ENCODE measurements at regions not wholly inside any gene's neighbourhood (a gene's known extent, or its start where the extent isn't known, plus 50 kb on each side); places are given as distances from the start of the nearest gene placed in this dataset.
"Not testable (repeated sequence)": the region's sequence is repeated elsewhere in the genome, so short reads cannot be mapped to it uniquely, and the experiment has no call there.

DNA sequence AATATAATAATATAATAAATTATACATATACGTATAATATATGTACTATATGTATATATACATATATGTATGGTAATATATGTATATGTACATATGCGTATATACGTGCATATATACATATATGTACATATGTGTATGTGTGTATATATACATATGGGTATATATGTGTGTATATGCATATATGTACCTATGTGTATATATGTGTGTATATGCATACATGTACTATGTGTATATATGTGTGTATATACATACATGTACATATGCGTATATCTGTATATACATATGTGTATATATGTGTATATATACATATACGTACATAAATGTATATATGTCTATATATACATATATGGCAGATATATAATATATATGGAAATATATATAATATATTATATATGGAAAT, 74.8 kb upstream of the ST3GAL6 start:
- H3K27me3 Mint-ChIP-seq, result no peaks in the 10 kb centered on the region
- H3K27ac Mint-ChIP-seq, result no peak overlapping the region
- H3K9me3 Mint-ChIP-seq, result peaks cover 0 to 1% of the 10 kb centered on the region in 2 donors
- no peak overlapping the region for H3K4me3 Mint-ChIP-seq
- no peaks in the 10 kb centered on the region for H3K4me1 Mint-ChIP-seq (ENCODE audit: low read depth in 2 of 2)
- DNase-seq (no peak), ATAC-seq (replicated peaks) (no peak)
- H3K36me3 Mint-ChIP-seq (ENCODE audit: insufficient read depth), result no peaks in the 10 kb centered on the region

DNA sequence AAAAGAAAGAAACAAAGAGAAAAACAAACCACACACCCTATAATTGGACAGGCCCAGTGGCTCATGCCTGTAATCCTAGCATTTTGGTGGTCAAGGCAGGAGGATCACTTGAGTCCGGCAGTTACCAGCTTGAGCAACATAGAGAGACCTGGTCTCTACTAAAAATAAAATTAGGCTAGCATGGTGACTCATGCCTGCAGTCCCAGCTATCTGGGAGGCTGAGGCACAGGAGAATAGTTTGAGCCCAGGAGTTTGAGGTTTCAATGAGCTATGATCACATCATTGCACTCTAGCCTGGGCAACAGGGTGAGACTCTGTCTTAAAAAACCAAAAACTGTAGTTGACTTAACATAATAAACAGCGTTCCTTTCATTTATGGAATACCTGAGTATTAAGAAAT, 72.3 kb upstream of the ST3GAL6 start:
- peaks cover 0 to 1% of the 10 kb centered on the region in 2 donors for H3K9me3 Mint-ChIP-seq
- H3K27me3 Mint-ChIP-seq, result no peaks in the 10 kb centered on the region
- no peaks in the 10 kb centered on the region for H3K36me3 Mint-ChIP-seq (ENCODE audit: insufficient read depth)

DNA sequence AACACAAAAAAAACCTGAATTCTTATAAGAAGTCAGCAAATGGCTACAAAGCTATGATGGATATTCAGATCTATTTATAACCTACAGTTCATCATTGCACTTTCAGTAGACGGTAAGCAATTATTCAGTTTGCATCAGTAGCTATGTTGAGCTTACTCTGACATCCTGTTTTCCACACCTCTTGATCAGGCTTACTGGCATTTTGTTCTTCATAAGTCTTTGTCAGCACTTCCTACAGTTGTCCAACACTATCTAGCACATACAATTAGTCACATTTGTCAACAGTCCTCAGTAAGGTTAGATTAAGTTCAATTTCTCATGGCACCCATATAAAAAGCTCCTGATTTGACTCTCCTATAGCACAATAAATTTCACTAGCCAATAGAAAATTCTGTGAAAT, 71.2 kb upstream of the ST3GAL6 start:
- DNase-seq, result no peak
- no peak for ATAC-seq (replicated peaks)
- peaks cover 0 to 1% of the 10 kb centered on the region in 2 donors for H3K9me3 Mint-ChIP-seq
- H3K36me3 Mint-ChIP-seq (ENCODE audit: insufficient read depth), result no peaks in the 10 kb centered on the region
- no peaks in the 10 kb centered on the region for H3K4me1 Mint-ChIP-seq (ENCODE audit: low read depth in 2 of 2)
- H3K27ac Mint-ChIP-seq, result no peak overlapping the region
- H3K4me3 Mint-ChIP-seq, result no peak overlapping the region
- H3K27me3 Mint-ChIP-seq, result no peaks in the 10 kb centered on the region

More for the DNA sequence above, 72.3 kb upstream of the ST3GAL6 start:
- H3K4me1 Mint-ChIP-seq (ENCODE audit: low read depth in 2 of 2), result no peaks in the 10 kb centered on the region
- H3K27ac Mint-ChIP-seq, result no peak overlapping the region
- DNase-seq (no peak), ATAC-seq (replicated peaks) (no peak)
- no peak overlapping the region for H3K4me3 Mint-ChIP-seq

DNA sequence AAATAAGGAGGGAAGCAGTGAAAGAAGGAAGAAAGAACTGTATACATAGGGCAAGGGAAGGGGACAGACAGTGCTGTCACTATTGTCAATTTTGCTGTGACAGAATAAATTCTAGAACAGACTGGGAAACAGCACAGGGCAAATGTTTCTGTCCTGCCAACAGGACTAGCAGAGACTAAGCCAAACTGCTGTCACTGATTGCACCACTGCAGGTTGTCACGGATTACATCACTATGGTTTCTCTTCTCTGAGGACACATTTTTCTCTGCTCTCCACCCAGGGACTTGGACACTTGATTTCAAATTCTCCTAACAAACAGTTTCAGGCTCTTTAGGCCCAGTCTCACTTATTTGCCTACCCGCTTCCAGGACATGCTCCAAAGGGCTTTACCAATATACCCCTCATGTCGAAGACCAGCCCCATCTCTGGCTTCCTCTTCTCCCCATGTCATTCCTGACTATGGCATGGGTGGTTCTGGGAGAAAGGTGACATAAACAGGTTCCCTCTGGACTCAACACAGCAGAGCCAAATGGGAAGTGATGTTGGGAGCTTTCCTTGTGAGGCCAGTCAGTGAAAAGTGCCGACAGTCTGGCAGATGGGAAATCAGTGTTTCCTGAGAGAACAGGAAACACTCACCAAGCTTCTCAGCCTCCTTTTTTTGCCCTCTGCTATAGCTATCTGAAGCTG, 70.2 kb upstream of the ST3GAL6 start:
- Mint-ChIP-seq H3K27me3 (no peaks in the 10 kb centered on the region), H3K9me3 (no peaks in the 10 kb centered on the region), H3K4me1 (ENCODE audit: low read depth in 2 of 2) (no peaks in the 10 kb centered on the region), H3K4me3 (no peak overlapping the region), H3K36me3 (ENCODE audit: insufficient read depth) (no peaks in the 10 kb centered on the region), H3K27ac (no peak overlapping the region)
- ATAC-seq (replicated peaks) (no peak), DNase-seq (no peak)

DNA sequence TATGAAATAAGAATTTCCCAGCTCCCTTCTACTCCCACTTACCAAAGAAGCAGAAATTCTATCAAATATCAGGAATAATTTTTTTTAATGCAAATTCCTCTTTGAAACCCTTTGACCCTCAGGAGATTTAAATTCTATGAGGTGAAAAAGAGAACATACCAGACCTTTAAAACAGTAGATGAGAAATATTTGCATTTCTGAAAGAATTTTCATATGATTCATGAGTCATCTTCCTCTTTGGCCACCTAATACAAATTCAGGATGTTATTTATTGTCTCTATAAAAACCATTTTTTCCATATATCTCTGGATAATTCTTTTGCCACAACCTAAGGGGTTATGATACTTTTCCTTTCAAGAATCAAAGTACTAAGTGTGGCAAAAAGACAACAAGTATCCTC, 67.3 kb upstream of the ST3GAL6 start:
- H3K4me3 Mint-ChIP-seq, result no peak overlapping the region

DNA sequence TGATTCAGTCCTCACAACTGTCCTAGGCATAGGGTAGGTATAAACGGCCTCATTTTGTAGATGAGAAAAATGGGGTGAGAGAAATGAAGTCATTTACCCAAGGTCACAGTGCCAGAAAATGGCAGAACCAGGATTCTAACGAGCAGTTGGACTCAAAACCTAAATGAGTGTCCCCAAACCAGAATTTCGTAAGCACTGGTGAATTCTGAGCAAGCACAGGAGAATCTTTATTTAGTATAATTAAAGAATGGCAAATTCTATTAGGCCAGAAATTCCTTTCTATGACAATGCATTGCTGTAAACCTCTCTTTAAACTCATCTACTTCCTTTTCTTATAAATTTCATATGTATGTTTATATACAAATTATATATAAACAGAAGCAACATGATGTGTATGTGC, 66.8 kb upstream of the ST3GAL6 start:
- not testable (repeated sequence) for DNase-seq; H3K36me3 Mint-ChIP-seq (ENCODE audit: insufficient read depth); H3K27me3 Mint-ChIP-seq; H3K9me3 Mint-ChIP-seq; ATAC-seq (replicated peaks); H3K27ac Mint-ChIP-seq; H3K4me3 Mint-ChIP-seq; H3K4me1 Mint-ChIP-seq (ENCODE audit: low read depth in 2 of 2)

More for the DNA sequence above, 67.3 kb upstream of the ST3GAL6 start:
- Mint-ChIP-seq H3K27ac (no peak overlapping the region), H3K27me3 (no peaks in the 10 kb centered on the region), H3K36me3 (ENCODE audit: insufficient read depth) (no peaks in the 10 kb centered on the region), H3K4me1 (ENCODE audit: low read depth in 2 of 2) (no peaks in the 10 kb centered on the region), H3K9me3 (no peaks in the 10 kb centered on the region)
- no peak for ATAC-seq (replicated peaks)
- no peak for DNase-seq

DNA sequence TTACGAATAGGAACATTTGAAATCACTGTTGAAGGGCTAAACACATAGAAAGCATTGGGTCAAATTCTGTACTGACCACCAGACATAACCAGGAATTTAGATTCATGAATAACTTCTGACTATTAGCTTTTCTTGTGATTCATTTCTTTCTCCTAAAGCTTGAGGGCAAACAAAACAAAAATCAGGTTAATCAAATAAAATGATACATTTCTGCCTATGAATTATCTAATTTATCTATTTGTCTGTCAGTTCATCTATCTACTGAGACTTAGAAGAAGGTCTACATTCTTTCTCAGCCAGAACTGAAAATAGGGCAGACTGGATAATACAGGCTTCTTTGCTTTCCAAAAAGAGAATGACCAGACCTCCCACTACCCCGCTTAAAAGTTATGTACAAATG, 65.9 kb upstream of the ST3GAL6 start:
- H3K4me3 Mint-ChIP-seq, result no peak overlapping the region
- DNase-seq (no peak), ATAC-seq (replicated peaks) (no peak)
- no peaks in the 10 kb centered on the region for H3K4me1 Mint-ChIP-seq (ENCODE audit: low read depth in 2 of 2)
- no peaks in the 10 kb centered on the region for H3K9me3 Mint-ChIP-seq
- no peaks in the 10 kb centered on the region for H3K36me3 Mint-ChIP-seq (ENCODE audit: insufficient read depth)
- H3K27me3 Mint-ChIP-seq, result no peaks in the 10 kb centered on the region
- H3K27ac Mint-ChIP-seq, result no peak overlapping the region

DNA sequence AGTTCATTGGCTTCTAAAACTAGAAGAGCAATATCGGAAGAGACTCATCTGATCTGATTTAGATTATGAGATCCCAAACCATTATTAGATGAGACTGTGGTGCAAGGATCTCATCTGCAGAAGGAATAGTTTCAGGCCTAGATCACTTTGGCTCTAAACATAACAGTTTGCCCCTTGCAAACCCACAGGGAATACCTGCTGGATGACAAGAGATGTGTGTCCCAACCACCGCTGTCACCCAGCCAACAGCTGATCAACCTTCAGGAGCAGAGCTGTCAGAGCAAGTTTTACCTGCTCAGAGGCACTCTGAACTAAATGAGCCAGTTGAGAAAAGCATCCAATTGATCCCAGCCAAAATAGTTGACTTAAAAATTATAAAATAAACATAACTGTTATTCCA, 64.0 kb upstream of the ST3GAL6 start:
- H3K27me3 Mint-ChIP-seq, result no peaks in the 10 kb centered on the region
- no peak overlapping the region for H3K4me3 Mint-ChIP-seq
- no peaks in the 10 kb centered on the region for H3K36me3 Mint-ChIP-seq (ENCODE audit: insufficient read depth)
- no peaks in the 10 kb centered on the region for H3K4me1 Mint-ChIP-seq (ENCODE audit: low read depth in 2 of 2)
- no peaks in the 10 kb centered on the region for H3K9me3 Mint-ChIP-seq
- H3K27ac Mint-ChIP-seq, result no peak overlapping the region
- ATAC-seq (replicated peaks) (no peak), DNase-seq (no peak)

DNA sequence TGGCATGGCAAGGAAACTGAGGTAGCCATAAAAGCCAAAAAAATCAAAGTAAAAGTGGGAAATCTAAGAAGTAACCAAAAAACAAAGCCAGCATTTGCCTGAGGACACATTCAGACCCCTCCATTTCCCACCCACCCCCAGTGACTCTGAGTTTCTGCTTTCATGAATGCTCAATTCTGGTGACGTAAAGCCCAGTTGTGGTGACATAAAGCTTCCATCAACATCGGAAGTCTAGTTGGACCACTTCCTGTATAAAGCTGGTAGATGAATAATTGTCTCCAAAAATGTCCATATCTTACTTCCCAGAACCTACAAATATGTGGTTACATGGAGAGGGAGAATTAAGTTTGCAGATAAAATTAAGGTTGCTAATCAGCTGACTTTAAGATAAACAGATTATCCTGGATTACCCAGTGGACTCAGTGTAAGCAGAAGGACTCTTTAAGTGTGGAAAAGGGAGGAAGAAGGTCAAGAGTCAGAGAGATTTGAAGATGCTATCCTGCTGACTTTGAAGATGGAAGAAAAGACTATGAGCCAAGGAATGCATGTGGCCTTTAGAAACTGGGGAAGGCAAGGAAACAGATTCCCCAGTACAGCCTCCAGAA, 62.0 kb upstream of the ST3GAL6 start:
- no peaks in the 10 kb centered on the region for H3K4me1 Mint-ChIP-seq (ENCODE audit: low read depth in 2 of 2)
- DNase-seq (no peak), ATAC-seq (replicated peaks) (no peak)
- no peaks in the 10 kb centered on the region for H3K9me3 Mint-ChIP-seq
- H3K36me3 Mint-ChIP-seq (ENCODE audit: insufficient read depth), result no peaks in the 10 kb centered on the region
- no peak overlapping the region for H3K4me3 Mint-ChIP-seq
- H3K27ac Mint-ChIP-seq, result no peak overlapping the region
- peaks cover 6 to 9% of the 10 kb centered on the region in 2 donors for H3K27me3 Mint-ChIP-seq

DNA sequence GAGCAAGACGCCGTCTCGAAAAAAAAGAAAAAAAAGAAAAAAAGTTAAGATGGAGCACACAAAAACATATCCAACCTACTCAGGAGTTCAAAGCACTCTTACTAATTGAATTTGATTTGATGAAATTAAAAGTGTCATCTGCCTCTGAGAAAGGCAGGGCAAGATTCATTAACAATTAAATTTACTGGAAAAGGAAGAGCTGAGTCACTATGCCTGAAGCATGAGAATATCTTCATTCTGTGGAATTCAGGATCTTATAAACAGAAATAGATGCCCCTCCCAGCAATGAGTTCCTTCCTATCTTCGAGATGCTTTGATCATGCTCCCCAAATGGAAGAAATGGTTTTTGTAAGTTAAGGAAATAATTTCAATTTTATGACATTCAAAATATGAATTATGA, 61.0 kb upstream of the ST3GAL6 start:
- Mint-ChIP-seq H3K4me3 (no peak overlapping the region), H3K9me3 (no peaks in the 10 kb centered on the region), H3K4me1 (ENCODE audit: low read depth in 2 of 2) (no peaks in the 10 kb centered on the region), H3K27ac (no peak overlapping the region), H3K36me3 (ENCODE audit: insufficient read depth) (no peaks in the 10 kb centered on the region), H3K27me3 (peaks cover 6 to 12% of the 10 kb centered on the region in 2 donors)
- ATAC-seq (replicated peaks) (no peak), DNase-seq (no peak)

DNA sequence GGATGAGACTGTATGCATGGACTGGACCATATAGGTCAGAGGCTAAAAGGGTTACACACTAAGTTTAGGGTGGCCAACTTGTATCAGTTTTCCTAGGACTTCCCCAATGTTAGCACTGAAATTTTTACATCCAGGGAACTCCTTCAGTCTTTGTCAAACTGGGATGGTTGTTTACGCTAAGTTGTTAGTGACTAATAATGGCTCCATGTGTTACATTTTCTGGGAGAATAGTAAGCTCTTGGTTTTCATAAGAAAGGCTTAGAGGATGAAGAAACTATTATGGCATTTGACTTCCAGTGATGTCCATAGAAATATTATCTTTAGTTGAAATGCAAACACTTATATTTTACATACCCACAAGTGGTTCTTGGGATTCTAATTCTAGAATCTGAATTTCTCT, 57.9 kb upstream of the ST3GAL6 start:
- Mint-ChIP-seq H3K4me3 (no peak overlapping the region), H3K36me3 (ENCODE audit: insufficient read depth) (no peaks in the 10 kb centered on the region), H3K27me3 (peaks cover 6 to 30% of the 10 kb centered on the region in 2 donors), H3K4me1 (ENCODE audit: low read depth in 2 of 2) (no peaks in the 10 kb centered on the region), H3K9me3 (no peaks in the 10 kb centered on the region), H3K27ac (no peak overlapping the region)
- DNase-seq (no peak), ATAC-seq (replicated peaks) (no peak)

DNA sequence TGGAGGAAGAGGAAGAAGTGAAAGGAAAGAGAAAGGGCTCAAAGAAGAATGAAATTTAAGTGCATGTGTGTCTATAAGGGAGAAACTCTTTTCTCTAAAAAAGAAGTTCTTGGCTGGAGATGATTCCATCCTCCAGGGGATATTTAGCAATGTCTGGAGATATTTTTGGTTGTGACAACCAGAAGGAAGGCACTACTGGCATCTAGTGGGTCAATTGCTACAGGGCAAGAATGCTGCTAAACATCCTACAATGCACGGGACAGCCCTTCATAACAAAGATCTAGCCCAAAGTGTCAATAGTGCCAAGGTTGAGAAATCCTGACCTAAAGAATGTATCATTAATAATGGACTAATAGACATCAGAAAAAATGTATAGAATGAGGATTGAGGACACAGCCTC, 57.4 kb upstream of the ST3GAL6 start:
- Mint-ChIP-seq H3K4me3 (no peak overlapping the region), H3K9me3 (no peaks in the 10 kb centered on the region), H3K36me3 (ENCODE audit: insufficient read depth) (no peaks in the 10 kb centered on the region), H3K4me1 (ENCODE audit: low read depth in 2 of 2) (no peaks in the 10 kb centered on the region), H3K27me3 (peaks cover 6 to 35% of the 10 kb centered on the region in 2 donors), H3K27ac (no peak overlapping the region)
- ATAC-seq (replicated peaks) (no peak), DNase-seq (no peak)

DNA sequence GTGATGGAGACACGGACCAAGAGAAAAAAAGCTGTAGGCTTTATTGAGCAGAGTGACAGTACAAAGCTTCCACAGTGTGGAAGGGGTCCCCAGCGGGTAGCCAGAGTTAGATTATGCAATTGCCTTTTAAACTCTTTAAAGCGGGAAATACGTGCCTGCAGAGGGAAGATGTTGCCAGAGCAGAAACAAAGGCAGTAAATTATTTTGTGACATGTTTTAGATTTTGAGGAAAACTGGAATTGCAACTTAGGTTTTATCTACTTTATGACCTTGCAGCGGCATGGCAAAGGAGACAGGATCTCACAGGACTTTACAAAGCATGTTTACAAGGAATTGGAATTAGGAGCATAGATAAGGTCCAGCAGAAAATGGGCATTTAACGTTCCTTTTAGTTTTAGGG, 54.5 kb upstream of the ST3GAL6 start:
- not testable (repeated sequence) for ATAC-seq (replicated peaks); H3K4me3 Mint-ChIP-seq
- peaks cover 12 to 56% of the 10 kb centered on the region in 2 donors for H3K27me3 Mint-ChIP-seq

DNA sequence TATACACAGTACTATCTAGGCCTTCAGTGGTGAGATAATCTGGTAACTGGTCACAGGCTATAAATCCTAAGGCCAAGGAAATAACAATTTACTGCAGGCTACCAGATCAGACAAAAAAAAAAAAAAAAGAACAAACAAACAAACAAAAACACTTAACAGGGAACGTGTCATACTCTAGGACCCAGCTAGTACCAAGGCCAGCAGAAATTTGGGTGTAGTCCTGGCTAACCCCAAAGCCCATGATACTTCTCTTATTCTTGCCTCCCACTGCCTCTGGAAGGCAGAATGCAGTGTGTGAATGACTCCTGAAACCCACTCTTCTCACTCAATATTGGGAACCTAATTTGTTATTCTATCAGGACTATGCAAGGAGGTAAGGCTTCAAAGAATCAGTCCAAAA, 53.7 kb upstream of the ST3GAL6 start:
- ATAC-seq (replicated peaks) (no peak), DNase-seq (no peak)
- H3K36me3 Mint-ChIP-seq (ENCODE audit: insufficient read depth), result no peaks in the 10 kb centered on the region
- no peak overlapping the region for H3K27ac Mint-ChIP-seq
- no peaks in the 10 kb centered on the region for H3K4me1 Mint-ChIP-seq (ENCODE audit: low read depth in 2 of 2)
- H3K27me3 Mint-ChIP-seq, result peaks cover 12 to 56% of the 10 kb centered on the region in 2 donors
- H3K4me3 Mint-ChIP-seq, result no peak overlapping the region
- H3K9me3 Mint-ChIP-seq, result no peaks in the 10 kb centered on the region

More for the DNA sequence above, 54.5 kb upstream of the ST3GAL6 start:
- not testable (repeated sequence) for H3K9me3 Mint-ChIP-seq; H3K36me3 Mint-ChIP-seq (ENCODE audit: insufficient read depth); DNase-seq; H3K4me1 Mint-ChIP-seq (ENCODE audit: low read depth in 2 of 2); H3K27ac Mint-ChIP-seq

Measured in effector memory CD8-positive, alpha-beta T cell (primary cell).